Mucosa of rectum (tissue), 2 donors: ENCODE measurements at regions not wholly inside any gene's neighbourhood (a gene's known extent, or its start where the extent isn't known, plus 50 kb on each side); places are given as distances from the start of the nearest gene placed in this dataset.

Experiments
- H3K27ac ChIP-seq, 2 donors: one replicate each; pipeline ENCODE4 v1.7.0; 2013; ENCODE audit warnings: inconsistent platforms in 2 of 2, low read depth in 2 of 2, low read length in 2 of 2
- H3K27me3 ChIP-seq, 2 donors: one replicate each; pipeline ENCODE4 v1.7.0; 2013; ENCODE audit warnings: low read length in 2 of 2; ENCODE audit not compliant: control insufficient read depth in 2 of 2, insufficient read depth in 2 of 2
- H3K36me3 ChIP-seq, 2 donors: one replicate each; pipeline ENCODE4 v1.7.0; 2013; ENCODE audit warnings: low read length in 2 of 2; ENCODE audit not compliant: control insufficient read depth in 2 of 2, insufficient read depth in 2 of 2
- H3K4me1 ChIP-seq, 2 donors: one replicate each; pipeline ENCODE4 v1.7.0; 2013; ENCODE audit warnings: low read length in 2 of 2, mild to moderate bottlenecking in 1 of 2; ENCODE audit not compliant: control insufficient read depth in 2 of 2, insufficient read depth in 2 of 2
- H3K4me3 ChIP-seq, 2 donors: one replicate each; pipeline ENCODE4 v1.7.0; 2013; ENCODE audit warnings: low read length in 2 of 2
- H3K9ac ChIP-seq, 2 donors: one replicate each; pipeline ENCODE4 v1.7.0; 2013; ENCODE audit warnings: low read length in 2 of 2, low read depth in 1 of 2, mild to moderate bottlenecking in 1 of 2
- H3K9me3 ChIP-seq, 2 donors: one replicate each; pipeline ENCODE4 v1.7.0; 2013; ENCODE audit warnings: low read length in 2 of 2; ENCODE audit not compliant: control insufficient read depth in 2 of 2
- donor health status: healthy.
- donor health status: Normal muscosa, but diverticular disease.

- no peak overlapping the region for H3K4me3 ChIP-seq
- no peaks in the 10 kb centered on the region for H3K27me3 ChIP-seq
- no peak overlapping the region for H3K27ac ChIP-seq
- no peak overlapping the region for H3K9ac ChIP-seq
- H3K9me3 ChIP-seq, result no peaks in the 10 kb centered on the region
- no peaks in the 10 kb centered on the region for H3K36me3 ChIP-seq
- H3K4me1 ChIP-seq, result no peaks in the 10 kb centered on the region
These were observed 104.4 kb upstream of the PRNP start for GRCh38 chr20:4581838-4582237.

GRCh38 chr20:4578375-4578774, 107.9 kb upstream of the PRNP start:
- Histone ChIP-seq H3K4me1 (no peaks in the 10 kb centered on the region), H3K27ac (no peak overlapping the region), H3K27me3 (no peaks in the 10 kb centered on the region), H3K4me3 (no peak overlapping the region), H3K36me3 (no peaks in the 10 kb centered on the region), H3K9ac (no peak overlapping the region), H3K9me3 (no peaks in the 10 kb centered on the region)

- Histone ChIP-seq H3K9me3 (no peaks in the 10 kb centered on the region), H3K4me1 (no peaks in the 10 kb centered on the region), H3K4me3 (no peak overlapping the region), H3K36me3 (no peaks in the 10 kb centered on the region), H3K9ac (no peak overlapping the region), H3K27ac (no peak overlapping the region), H3K27me3 (no peaks in the 10 kb centered on the region)
These were observed 111.9 kb upstream of the PRNP start for GRCh38 chr20:4574356-4574690.

GRCh38 chr20:4573564-4574355, 112.5 kb upstream of the PRNP start:
- Histone ChIP-seq H3K4me3 (no peak overlapping the region), H3K9ac (no peak overlapping the region), H3K27me3 (no peaks in the 10 kb centered on the region), H3K4me1 (no peaks in the 10 kb centered on the region), H3K9me3 (no peaks in the 10 kb centered on the region), H3K36me3 (no peaks in the 10 kb centered on the region), H3K27ac (no peak overlapping the region)

GRCh38 chr20:4571759-4572531, 114.3 kb upstream of the PRNP start:
- no peaks in the 10 kb centered on the region for H3K36me3 ChIP-seq
- no peak overlapping the region for H3K9ac ChIP-seq
- H3K27ac ChIP-seq, result no peak overlapping the region
- no peak overlapping the region for H3K4me3 ChIP-seq
- H3K27me3 ChIP-seq, result no peaks in the 10 kb centered on the region
- no peaks in the 10 kb centered on the region for H3K4me1 ChIP-seq
- H3K9me3 ChIP-seq, result no peaks in the 10 kb centered on the region

GRCh38 chr20:4569865-4570264, 116.4 kb upstream of the PRNP start:
- H3K27ac ChIP-seq, result no peak overlapping the region
- H3K4me3 ChIP-seq, result no peak overlapping the region
- H3K9me3 ChIP-seq, result no peaks in the 10 kb centered on the region
- H3K9ac ChIP-seq, result no peak overlapping the region
- no peaks in the 10 kb centered on the region for H3K4me1 ChIP-seq
- H3K27me3 ChIP-seq, result no peaks in the 10 kb centered on the region
- H3K36me3 ChIP-seq, result no peaks in the 10 kb centered on the region

- no peak overlapping the region for H3K27ac ChIP-seq
- H3K4me3 ChIP-seq, result no peak overlapping the region
- no peak overlapping the region for H3K9ac ChIP-seq
- no peaks in the 10 kb centered on the region for H3K27me3 ChIP-seq
- no peaks in the 10 kb centered on the region for H3K9me3 ChIP-seq
- no peaks in the 10 kb centered on the region for H3K36me3 ChIP-seq
- no peaks in the 10 kb centered on the region for H3K4me1 ChIP-seq
These were observed 117.2 kb upstream of the PRNP start for GRCh38 chr20:4569092-4569491.

- Histone ChIP-seq H3K27ac (no peak overlapping the region), H3K4me1 (no peaks in the 10 kb centered on the region), H3K36me3 (no peaks in the 10 kb centered on the region), H3K27me3 (no peaks in the 10 kb centered on the region), H3K4me3 (no peak overlapping the region), H3K9ac (no peak overlapping the region), H3K9me3 (no peaks in the 10 kb centered on the region)
These were observed 117.8 kb upstream of the PRNP start for GRCh38 chr20:4568361-4568959.

- Histone ChIP-seq H3K9ac (no peak overlapping the region), H3K36me3 (no peaks in the 10 kb centered on the region), H3K27ac (no peak overlapping the region), H3K27me3 (no peaks in the 10 kb centered on the region), H3K4me3 (no peak overlapping the region), H3K9me3 (no peaks in the 10 kb centered on the region), H3K4me1 (no peaks in the 10 kb centered on the region)
These were observed 119.1 kb upstream of the PRNP start for GRCh38 chr20:4567170-4567569.

- Histone ChIP-seq H3K27me3 (no peaks in the 10 kb centered on the region), H3K9me3 (no peaks in the 10 kb centered on the region), H3K27ac (no peak overlapping the region), H3K4me1 (no peaks in the 10 kb centered on the region), H3K4me3 (no peak overlapping the region), H3K9ac (no peak overlapping the region), H3K36me3 (no peaks in the 10 kb centered on the region)
These were observed 122.7 kb upstream of the PRNP start for GRCh38 chr20:4563534-4563933.
